Smooth muscle cell (in vitro differentiated cells): ENCODE measurements at regions not wholly inside any gene's neighbourhood (a gene's known extent, or its start where the extent isn't known, plus 50 kb on each side); places are given as distances from the start of the nearest gene placed in this dataset.

ENCODE experiments used
- DNase-seq: peaks from one replicate; lab custom pipeline; 2025; ENCODE audit not compliant: unreplicated experiment; lab: John Stamatoyannopoulos, UW
- H2AFZ ChIP-seq: fragments of 200-600 bp; sonication (generic); 2 replicates; pipeline ENCODE4 v1.6.0; 2016; ENCODE audit warnings: antibody characterized with exemption, low read depth, mild to moderate bottlenecking
- H3F3A ChIP-seq: fragments of 200-600 bp; sonication (generic); 2 replicates; pipeline ENCODE4 v1.6.0; 2017; ENCODE audit warnings: antibody characterized with exemption, low read depth
- H3K27ac ChIP-seq: fragments of 200-600 bp; sonication (generic); 2 replicates; pipeline ENCODE4 v1.5.1; 2016; ENCODE audit warnings: low read depth, mild to moderate bottlenecking
- H3K27me3 ChIP-seq: fragments of 200-600 bp; sonication (generic); 2 replicates; pipeline ENCODE4 v1.6.1; 2016; ENCODE audit warnings: low read depth, mild to moderate bottlenecking
- H3K36me3 ChIP-seq: fragments of 200-600 bp; sonication (generic); 2 replicates; pipeline ENCODE4 v1.5.1; 2016; ENCODE audit warnings: low read depth
- H3K4me1 ChIP-seq: fragments of 200-600 bp; sonication (generic); 2 replicates; pipeline ENCODE4 v1.5.1; 2016; ENCODE audit warnings: low read depth
- H3K4me2 ChIP-seq: fragments of 200-600 bp; sonication (generic); 2 replicates; pipeline ENCODE4 v1.6.0; 2016; ENCODE audit warnings: mild to moderate bottlenecking
- H3K4me3 ChIP-seq: fragments of 200-600 bp; sonication (generic); 2 replicates; pipeline ENCODE4 v1.5.1; 2016; ENCODE audit warnings: mild to moderate bottlenecking
- H3K79me2 ChIP-seq: fragments of 200-600 bp; sonication (generic); 2 replicates; pipeline ENCODE4 v1.6.0; 2016; ENCODE audit warnings: low read depth, mild to moderate bottlenecking
- H3K9ac ChIP-seq: fragments of 200-600 bp; sonication (generic); 2 replicates; pipeline ENCODE4 v1.6.0; 2016; ENCODE audit warnings: low read depth
- H3K9me3 ChIP-seq: fragments of 200-600 bp; sonication (generic); replicated peaks from 2 replicates; pipeline ENCODE4 v1.5.1; 2016; ENCODE audit warnings: low read depth
- H4K20me1 ChIP-seq: fragments of 200-600 bp; sonication (generic); 2 replicates; pipeline ENCODE4 v1.6.0; 2016; ENCODE audit warnings: low read depth
- CTCF ChIP-seq: fragments of 200-600 bp; sonication (generic); IDR thresholded peaks from 2 replicates; pipeline ENCODE4 v1.5.1; 2017; ENCODE audit warnings: borderline replicate concordance, mild to moderate bottlenecking, antibody characterized with exemption; ENCODE audit not compliant: insufficient read depth, poor library complexity, severe bottlenecking
- WGBS: methylation state at CpG from one replicate; pipeline ENCODE4 v1.1.7; 2016; ENCODE audit warnings: low lambda C conversion rate; 5-methylcytosine and 5-hydroxymethylcytosine counted together

DNA sequence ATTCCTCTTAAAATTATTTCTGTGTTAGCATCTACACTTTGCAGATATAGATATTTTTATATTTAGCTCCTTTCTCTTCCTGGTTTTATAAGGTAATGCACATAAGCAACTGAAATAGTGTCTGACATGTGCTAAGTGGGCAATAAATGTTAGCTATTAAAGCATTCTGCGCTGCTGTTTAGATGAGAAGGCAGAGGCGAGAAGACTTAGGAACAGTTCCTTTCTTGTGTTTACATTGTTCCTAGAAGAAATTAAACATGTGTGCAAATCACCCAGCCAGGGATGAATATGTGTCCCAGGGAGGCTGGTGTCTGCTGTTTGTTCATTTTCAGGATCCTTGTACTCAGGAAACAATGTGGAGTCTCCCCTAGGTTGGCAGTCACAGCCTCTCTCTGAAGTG, 292.3 kb downstream of the PMP22 start:
- Histone ChIP-seq H3K9me3 (peaks cover 6% of the 10 kb centered on the region), H3K79me2 (no peaks in the 10 kb centered on the region), H3K27ac (no peak overlapping the region), H3K9ac (no peak overlapping the region), H3K36me3 (no peaks in the 10 kb centered on the region), H3K4me2 (no peak overlapping the region), H3K4me3 (no peak overlapping the region), H3F3A (no peaks in the 10 kb centered on the region), H3K4me1 (peaks cover 6% of the 10 kb centered on the region), H3K27me3 (peaks cover 12% of the 10 kb centered on the region), H4K20me1 (no peaks in the 10 kb centered on the region), H2AFZ (no peak overlapping the region)
- WGBS: 92% methylated on average over 2 of the region's 2 CpGs
- no peak for TF ChIP-seq CTCF
- no peak for DNase-seq

DNA sequence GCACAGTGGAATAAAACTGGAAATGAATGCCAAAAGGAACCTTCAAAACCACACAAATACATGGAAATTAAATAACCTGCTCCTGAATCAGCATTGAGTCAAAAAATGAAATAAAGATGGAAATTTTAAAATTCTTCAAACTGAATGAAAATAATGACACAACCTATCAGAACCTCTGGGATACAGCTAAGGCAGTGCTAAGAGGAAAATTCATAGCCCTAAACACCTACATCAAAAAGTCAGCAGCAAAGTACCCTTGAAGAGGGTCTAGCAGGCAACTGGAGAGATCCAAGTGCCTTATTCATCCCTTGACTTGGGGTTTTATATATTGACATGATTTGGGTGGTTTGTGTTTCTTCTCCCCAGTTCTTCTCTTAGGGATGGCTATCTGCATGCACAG, 294.1 kb downstream of the PMP22 start:
- Histone ChIP-seq H2AFZ (no peak overlapping the region), H3K9me3 (peaks cover 6% of the 10 kb centered on the region), H3F3A (no peaks in the 10 kb centered on the region), H3K27me3 (peaks cover 4% of the 10 kb centered on the region), H4K20me1 (no peaks in the 10 kb centered on the region), H3K4me3 (no peak overlapping the region), H3K4me2 (no peak overlapping the region), H3K79me2 (no peaks in the 10 kb centered on the region), H3K9ac (no peak overlapping the region), H3K4me1 (peaks cover 6% of the 10 kb centered on the region), H3K27ac (no peak overlapping the region), H3K36me3 (no peaks in the 10 kb centered on the region)
- no peak for TF ChIP-seq CTCF
- DNase-seq: no peak

DNA sequence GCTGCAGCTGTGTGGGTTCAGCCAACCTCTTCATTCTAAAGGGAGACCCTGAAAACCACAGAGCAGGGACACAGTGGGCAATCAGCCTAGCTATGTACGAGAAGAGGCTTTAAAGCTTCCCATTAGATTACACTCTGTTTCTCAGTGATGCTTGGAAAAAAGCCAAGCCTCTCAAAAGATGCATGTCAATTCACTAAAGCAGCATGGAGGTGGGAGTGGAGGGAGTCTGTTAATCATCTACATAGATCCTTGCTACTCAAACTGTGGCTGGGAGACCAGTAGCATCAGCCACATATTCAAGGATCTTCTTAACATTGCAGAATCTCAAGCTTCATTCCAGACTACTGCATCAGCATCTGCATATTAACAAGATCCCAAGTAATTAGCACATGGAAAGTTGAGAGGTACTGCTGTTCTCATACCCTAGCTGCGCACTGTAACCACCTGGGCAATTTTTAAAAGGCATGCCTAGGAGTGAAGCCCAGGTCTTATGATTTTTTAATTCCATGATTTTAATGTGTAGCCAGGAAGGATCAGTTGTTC, 305.9 kb downstream of the PMP22 start:
- Histone ChIP-seq H2AFZ (no peak overlapping the region), H3K4me3 (no peak overlapping the region), H3K4me2 (no peak overlapping the region), H3K4me1 (no peaks in the 10 kb centered on the region), H3K79me2 (no peaks in the 10 kb centered on the region), H4K20me1 (no peaks in the 10 kb centered on the region), H3F3A (no peaks in the 10 kb centered on the region), H3K36me3 (no peaks in the 10 kb centered on the region), H3K9me3 (no peaks in the 10 kb centered on the region), H3K27me3 (peaks cover 8% of the 10 kb centered on the region), H3K9ac (no peak overlapping the region), H3K27ac (no peak overlapping the region)
- 67% methylated on average over 2 of the region's 2 CpGs for WGBS
- DNase-seq: no peak
- TF ChIP-seq CTCF: no peak

DNA sequence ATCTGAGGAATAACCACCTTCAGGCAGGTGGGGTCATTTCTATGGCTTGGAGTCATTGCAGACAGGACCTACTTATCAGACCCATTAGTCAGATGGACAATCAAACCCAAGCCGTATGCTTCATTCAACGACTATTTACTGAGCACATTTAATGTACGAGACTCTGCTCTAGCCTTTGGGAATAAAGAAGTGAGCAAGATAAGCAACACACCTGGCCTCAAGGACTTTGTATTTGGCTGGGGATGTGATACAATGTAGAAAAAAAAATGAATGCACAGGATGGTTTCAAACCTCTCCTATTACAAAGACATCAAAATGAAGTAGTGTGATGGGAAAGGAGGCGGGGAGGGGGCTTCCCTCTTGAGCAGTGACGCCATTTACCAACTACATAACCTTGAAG, 311.7 kb downstream of the PMP22 start:
- Histone ChIP-seq H2AFZ (no peak overlapping the region), H3K79me2 (no peaks in the 10 kb centered on the region), H3K4me1 (no peaks in the 10 kb centered on the region), H3F3A (no peaks in the 10 kb centered on the region), H3K27ac (no peak overlapping the region), H3K9ac (no peak overlapping the region), H4K20me1 (no peaks in the 10 kb centered on the region), H3K9me3 (no peaks in the 10 kb centered on the region), H3K4me3 (no peak overlapping the region), H3K36me3 (no peaks in the 10 kb centered on the region), H3K4me2 (no peak overlapping the region), H3K27me3 (no peaks in the 10 kb centered on the region)
- 93% methylated on average over 5 of the region's 5 CpGs for WGBS
- no peak for TF ChIP-seq CTCF
- no peak for DNase-seq
